HG02973 (cell line): ENCODE measurements at regions not wholly inside any gene's neighbourhood (a gene's known extent, or its start where the extent isn't known, plus 50 kb on each side); places are given as distances from the start of the nearest gene placed in this dataset.

ENCODE experiments used
- ATAC-seq: cut with Tn5 transposase; IDR thresholded peaks from one replicate; pipeline ENCODE4 v1.9.1; 2021; ENCODE audit warnings: moderate library complexity; ENCODE audit not compliant: unreplicated experiment

- no peak for ATAC-seq
Measured at GRCh38 chr12:84745127-84745526, 167.5 kb downstream of the SLC6A15 start.

- ATAC-seq, result no peak
Measured at GRCh38 chr12:84741692-84742091, 170.9 kb downstream of the SLC6A15 start.

GRCh38 chr12:84741031-84741430, 171.6 kb downstream of the SLC6A15 start:
- ATAC-seq, result no peak

GRCh38 chr12:84740602-84741001, 172.0 kb downstream of the SLC6A15 start:
- ATAC-seq, result no peak

GRCh38 chr12:84738481-84738972, 174.1 kb downstream of the SLC6A15 start:
- ATAC-seq, result no peak

- no peak for ATAC-seq
Measured at GRCh38 chr12:84732828-84733340, 179.7 kb downstream of the SLC6A15 start.

GRCh38 chr12:84730561-84731162, 181.9 kb downstream of the SLC6A15 start:
- no peak for ATAC-seq

- ATAC-seq, result no peak
Measured at GRCh38 chr12:84727961-84728360, 184.6 kb downstream of the SLC6A15 start.

- no peak for ATAC-seq
Measured at GRCh38 chr12:84726780-84727179, 185.8 kb downstream of the SLC6A15 start.

- ATAC-seq, result no peak
Measured at GRCh38 chr12:84723988-84724387, 188.6 kb downstream of the SLC6A15 start.

- ATAC-seq, result no peak
Measured at GRCh38 chr12:84719997-84720396, 192.6 kb downstream of the SLC6A15 start.

GRCh38 chr12:84718906-84719305, 193.7 kb downstream of the SLC6A15 start:
- ATAC-seq, result no peak

GRCh38 chr12:84712747-84713146, 199.9 kb downstream of the SLC6A15 start:
- no peak for ATAC-seq

GRCh38 chr12:84706374-84706773, 206.2 kb downstream of the SLC6A15 start:
- ATAC-seq, result no peak

GRCh38 chr12:84704856-84705255, 207.7 kb downstream of the SLC6A15 start:
- no peak for ATAC-seq

GRCh38 chr12:84702001-84702400, 210.6 kb downstream of the SLC6A15 start:
- ATAC-seq, result no peak

- ATAC-seq, result no peak
Measured at GRCh38 chr12:84701041-84701440, 211.6 kb downstream of the SLC6A15 start.

GRCh38 chr12:84698576-84699333, 213.8 kb downstream of the SLC6A15 start:
- no peak for ATAC-seq

GRCh38 chr12:84696908-84697540, 215.6 kb downstream of the SLC6A15 start:
- ATAC-seq, result no peak

GRCh38 chr12:84696281-84696680, 216.3 kb downstream of the SLC6A15 start:
- no peak for ATAC-seq

- no peak for ATAC-seq
Measured at GRCh38 chr12:84694116-84694515, 218.5 kb downstream of the SLC6A15 start.

- no peak for ATAC-seq
Measured at GRCh38 chr12:84692071-84692470, 220.5 kb downstream of the SLC6A15 start.
